ENCODE measurements at regions not wholly inside any gene's neighbourhood (a gene's known extent, or its start where the extent isn't known, plus 50 kb on each side); places are given as distances from the start of the nearest gene placed in this dataset.

DNA sequence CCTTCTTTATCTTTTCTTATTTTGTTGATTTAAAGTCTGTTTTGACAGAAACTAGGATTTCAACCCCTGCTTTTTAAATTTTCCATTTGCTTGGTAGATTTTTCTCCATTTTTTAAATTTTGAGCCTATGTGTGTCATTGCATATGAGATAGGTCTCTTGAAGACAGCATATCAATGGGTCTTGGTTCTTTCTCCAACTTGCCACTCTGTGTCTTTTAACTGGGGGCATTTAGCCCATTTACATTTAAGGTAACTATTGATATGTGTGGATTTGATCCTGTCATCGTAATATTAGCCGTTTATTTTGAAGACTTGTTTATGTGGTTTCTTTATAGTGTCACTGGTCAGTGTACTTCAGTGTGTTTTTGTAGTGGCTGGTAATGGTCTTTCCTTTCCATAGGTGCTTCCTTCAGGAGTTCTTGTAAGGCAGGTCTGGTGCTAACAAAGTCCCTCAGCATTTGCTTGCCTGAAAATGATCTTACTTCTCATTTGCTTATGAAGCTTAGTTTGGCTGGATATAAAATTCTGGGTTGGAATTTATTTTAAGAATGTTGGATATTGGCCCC, 223.9 kb downstream of the USP25 start:
- H2BK120ac ChIP-seq (ENCODE audit: low read depth, low read length) = no peak overlapping the region
- no peak overlapping the region for H2BK12ac ChIP-seq (ENCODE audit: low read length)

DNA sequence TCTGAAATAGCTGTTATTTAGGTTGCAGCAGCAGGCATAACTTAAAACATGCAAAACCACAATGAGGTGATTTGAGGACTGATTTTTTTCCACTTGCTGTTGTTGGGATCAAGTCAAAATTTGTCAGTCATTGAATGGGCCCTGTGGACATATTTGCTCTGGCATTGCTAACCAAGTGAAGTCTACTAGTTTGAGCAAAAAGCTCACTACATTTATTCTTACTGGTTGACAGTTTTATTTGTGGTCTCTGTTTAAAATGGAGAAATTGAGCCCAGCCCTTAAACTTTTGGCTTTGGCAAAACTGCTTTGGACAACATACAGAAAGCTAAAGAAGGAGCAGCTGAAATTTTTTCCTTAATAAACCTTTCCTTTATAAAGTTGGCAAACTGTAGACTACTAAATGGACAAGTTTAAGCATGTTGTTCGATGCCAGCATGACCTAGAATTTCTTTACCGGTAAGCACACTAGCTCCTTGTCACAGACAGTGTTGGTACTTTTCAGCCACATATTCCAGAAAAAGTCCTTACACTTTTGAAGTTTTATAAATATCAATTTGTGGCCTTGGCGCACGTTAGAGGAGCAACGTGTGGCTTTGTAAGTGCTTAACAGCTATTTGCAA, 234.6 kb downstream of the USP25 start:
- Histone ChIP-seq H3K23ac (ENCODE audit: low read depth, low read length, poor library complexity) (no peak overlapping the region), H2AK5ac (ENCODE audit: low read depth, low read length) (no peak overlapping the region), H3K9ac (ENCODE audit: low read depth, low read length, poor library complexity) (no peak overlapping the region), H2BK5ac (ENCODE audit: low read length) (no peak overlapping the region), H4K91ac (ENCODE audit: low read depth, low read length, poor library complexity) (no peak overlapping the region), H3K9me3 (replicated peaks in 1 of 2; ENCODE audit: control insufficient read depth in 2 of 2, insufficient read depth in 1 of 2, low read depth in 1 of 2, low read length in 2 of 2) (no peaks in the 10 kb centered on the region), H3K79me1 (ENCODE audit: low read depth, low read length) (no peaks in the 10 kb centered on the region), H3K4me2 (ENCODE audit: insufficient read depth, low read length, poor library complexity, severe bottlenecking) (no peak overlapping the region), H3K27me3 (ENCODE audit: control insufficient read depth in 3 of 3, insufficient read depth in 3 of 3, low read depth in 1 of 3, low read length in 3 of 3) (no peaks in the 10 kb centered on the region), H3K4ac (ENCODE audit: low read length) (no peak overlapping the region), H2AFZ (ENCODE audit: low read length) (no peak overlapping the region), H3K27ac (replicated peaks; ENCODE audit: low read length) (no peak overlapping the region), H3K4me3 (ENCODE audit: low read length in 2 of 2) (no peak overlapping the region), H2BK15ac (ENCODE audit: low read length) (no peak overlapping the region), H3K4me1 (ENCODE audit: control insufficient read depth in 2 of 2, insufficient read depth in 1 of 2, low read depth in 1 of 2, low read length in 2 of 2) (no peaks in the 10 kb centered on the region), H2BK120ac (ENCODE audit: low read depth, low read length) (no peak overlapping the region), H3K18ac (ENCODE audit: low read length) (no peak overlapping the region), H3K36me3 (replicated peaks in 1 of 2; ENCODE audit: control insufficient read depth in 2 of 2, insufficient read depth in 2 of 2, low read length in 2 of 2) (no peaks in the 10 kb centered on the region), H3K14ac (ENCODE audit: low read length) (no peak overlapping the region), H2BK12ac (ENCODE audit: low read length) (no peak overlapping the region), H4K8ac (ENCODE audit: low read depth, low read length) (no peak overlapping the region)
- no peak for DNase-seq (ENCODE audit: low spot score)
- WGBS, 2 donors (ENCODE audit: extremely low coverage in 2 of 2, insufficient read length in 2 of 2, insufficient replicate concordance in 1 of 2) = no CpG with 5 or more reads among the region's 5 CpGs

More for the DNA sequence above, 223.9 kb downstream of the USP25 start:
- Histone ChIP-seq H3K14ac (ENCODE audit: low read length) (no peak overlapping the region), H3K18ac (ENCODE audit: low read length) (no peak overlapping the region), H3K4me1 (ENCODE audit: control insufficient read depth in 2 of 2, insufficient read depth in 1 of 2, low read depth in 1 of 2, low read length in 2 of 2) (no peaks in the 10 kb centered on the region), H2BK15ac (ENCODE audit: low read length) (no peak overlapping the region), H2AFZ (ENCODE audit: low read length) (no peak overlapping the region), H3K9ac (ENCODE audit: low read depth, low read length, poor library complexity) (no peak overlapping the region), H3K36me3 (replicated peaks in 1 of 2; ENCODE audit: control insufficient read depth in 2 of 2, insufficient read depth in 2 of 2, low read length in 2 of 2) (no peaks in the 10 kb centered on the region), H3K4me3 (ENCODE audit: low read length in 2 of 2) (no peak overlapping the region), H2BK5ac (ENCODE audit: low read length) (no peak overlapping the region), H2AK5ac (ENCODE audit: low read depth, low read length) (no peak overlapping the region), H3K79me1 (ENCODE audit: low read depth, low read length) (no peaks in the 10 kb centered on the region), H4K91ac (ENCODE audit: low read depth, low read length, poor library complexity) (no peak overlapping the region), H3K23ac (ENCODE audit: low read depth, low read length, poor library complexity) (no peak overlapping the region), H3K9me3 (replicated peaks in 1 of 2; ENCODE audit: control insufficient read depth in 2 of 2, insufficient read depth in 1 of 2, low read depth in 1 of 2, low read length in 2 of 2) (peaks cover 5 to 24% of the 10 kb centered on the region in 2 donors), H3K4ac (ENCODE audit: low read length) (no peak overlapping the region), H3K4me2 (ENCODE audit: insufficient read depth, low read length, poor library complexity, severe bottlenecking) (no peak overlapping the region), H3K27me3 (ENCODE audit: control insufficient read depth in 3 of 3, insufficient read depth in 3 of 3, low read depth in 1 of 3, low read length in 3 of 3) (no peaks in the 10 kb centered on the region), H4K8ac (ENCODE audit: low read depth, low read length) (no peak overlapping the region), H3K27ac (replicated peaks; ENCODE audit: low read length) (no peak overlapping the region)
- no peak for DNase-seq (ENCODE audit: low spot score)
- WGBS, 2 donors (ENCODE audit: extremely low coverage in 2 of 2, insufficient read length in 2 of 2, insufficient replicate concordance in 1 of 2) = no CpG with 5 or more reads among the region's 2 CpGs

DNA sequence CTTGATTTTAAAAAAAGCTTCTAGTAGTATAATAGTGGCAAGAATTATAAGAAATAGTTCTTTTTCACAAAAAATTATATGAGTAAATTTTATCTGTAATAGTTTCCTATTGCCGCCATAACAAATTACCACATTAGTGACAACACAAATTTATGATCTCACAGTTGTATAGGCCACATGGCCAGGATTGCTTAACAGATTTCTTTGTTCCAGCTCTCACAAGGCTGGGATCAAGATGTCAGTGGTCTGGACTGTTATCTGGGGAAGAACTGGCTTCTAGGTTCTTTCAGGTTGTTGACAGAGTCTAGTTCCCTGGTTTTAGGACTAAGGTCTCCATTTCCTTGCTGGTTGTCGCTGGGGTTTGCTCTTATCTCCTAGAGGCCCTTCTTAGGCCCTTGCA, 236.4 kb downstream of the USP25 start:
- no peak overlapping the region for H3K4me3 ChIP-seq (ENCODE audit: low read length in 2 of 2)
- no peak overlapping the region for H4K91ac ChIP-seq (ENCODE audit: low read depth, low read length, poor library complexity)
- H3K9me3 ChIP-seq (replicated peaks in 1 of 2; ENCODE audit: control insufficient read depth in 2 of 2, insufficient read depth in 1 of 2, low read depth in 1 of 2, low read length in 2 of 2) = no peaks in the 10 kb centered on the region
- no peak for DNase-seq (ENCODE audit: low spot score)
- WGBS, 2 donors (ENCODE audit: extremely low coverage in 2 of 2, insufficient read length in 2 of 2, insufficient replicate concordance in 1 of 2) = no CpG with 5 or more reads among the region's 2 CpGs
- no peak overlapping the region for H3K18ac ChIP-seq (ENCODE audit: low read length)
- H2AFZ ChIP-seq (ENCODE audit: low read length) = no peak overlapping the region
- no peak overlapping the region for H2BK120ac ChIP-seq (ENCODE audit: low read depth, low read length)
- no peaks in the 10 kb centered on the region for H3K4me1 ChIP-seq (ENCODE audit: control insufficient read depth in 2 of 2, insufficient read depth in 1 of 2, low read depth in 1 of 2, low read length in 2 of 2)
- H2BK12ac ChIP-seq (ENCODE audit: low read length) = no peak overlapping the region
- no peak overlapping the region for H3K27ac ChIP-seq (replicated peaks; ENCODE audit: low read length)
- no peak overlapping the region for H3K4me2 ChIP-seq (ENCODE audit: insufficient read depth, low read length, poor library complexity, severe bottlenecking)
- no peak overlapping the region for H2BK15ac ChIP-seq (ENCODE audit: low read length)
- H2AK5ac ChIP-seq (ENCODE audit: low read depth, low read length) = no peak overlapping the region
- no peak overlapping the region for H3K23ac ChIP-seq (ENCODE audit: low read depth, low read length, poor library complexity)
- H3K4ac ChIP-seq (ENCODE audit: low read length) = no peak overlapping the region
- H2BK5ac ChIP-seq (ENCODE audit: low read length) = no peak overlapping the region
- H4K8ac ChIP-seq (ENCODE audit: low read depth, low read length) = no peak overlapping the region
- no peak overlapping the region for H3K9ac ChIP-seq (ENCODE audit: low read depth, low read length, poor library complexity)
- no peaks in the 10 kb centered on the region for H3K27me3 ChIP-seq (ENCODE audit: control insufficient read depth in 3 of 3, insufficient read depth in 3 of 3, low read depth in 1 of 3, low read length in 3 of 3)
- H3K79me1 ChIP-seq (ENCODE audit: low read depth, low read length) = no peaks in the 10 kb centered on the region
- H3K14ac ChIP-seq (ENCODE audit: low read length) = no peak overlapping the region
- no peaks in the 10 kb centered on the region for H3K36me3 ChIP-seq (replicated peaks in 1 of 2; ENCODE audit: control insufficient read depth in 2 of 2, insufficient read depth in 2 of 2, low read length in 2 of 2)

DNA sequence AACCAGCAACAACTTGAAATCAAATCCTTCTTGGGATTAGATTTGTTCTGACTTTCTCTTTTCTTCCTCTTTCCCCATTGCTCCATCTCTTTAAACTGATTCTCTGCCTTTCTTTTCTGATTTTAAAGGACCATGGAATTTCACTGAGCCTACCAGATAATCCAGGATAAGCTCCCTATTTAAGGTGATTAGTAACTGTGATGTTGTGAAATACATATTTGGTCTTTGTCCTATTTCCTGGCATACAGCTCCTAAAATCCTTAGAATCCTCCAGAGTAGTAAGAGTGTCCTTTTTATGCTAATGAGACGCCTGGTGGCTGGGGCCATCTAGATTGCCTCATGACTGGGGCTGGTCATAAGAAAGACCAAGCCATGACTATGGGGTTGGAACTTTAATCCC, 236.9 kb downstream of the USP25 start:
- no CpG with 5 or more reads among the region's 1 CpG for WGBS, 2 donors (ENCODE audit: extremely low coverage in 2 of 2, insufficient read length in 2 of 2, insufficient replicate concordance in 1 of 2)
- H2AK5ac ChIP-seq (ENCODE audit: low read depth, low read length) = no peak overlapping the region

More for the DNA sequence above, 236.9 kb downstream of the USP25 start:
- Histone ChIP-seq H3K4ac (ENCODE audit: low read length) (no peak overlapping the region), H2BK12ac (ENCODE audit: low read length) (no peak overlapping the region), H2BK15ac (ENCODE audit: low read length) (no peak overlapping the region), H4K91ac (ENCODE audit: low read depth, low read length, poor library complexity) (no peak overlapping the region), H3K4me1 (ENCODE audit: control insufficient read depth in 2 of 2, insufficient read depth in 1 of 2, low read depth in 1 of 2, low read length in 2 of 2) (no peaks in the 10 kb centered on the region), H3K9ac (ENCODE audit: low read depth, low read length, poor library complexity) (no peak overlapping the region), H4K8ac (ENCODE audit: low read depth, low read length) (no peak overlapping the region), H3K23ac (ENCODE audit: low read depth, low read length, poor library complexity) (no peak overlapping the region), H2AFZ (ENCODE audit: low read length) (no peak overlapping the region), H3K27me3 (ENCODE audit: control insufficient read depth in 3 of 3, insufficient read depth in 3 of 3, low read depth in 1 of 3, low read length in 3 of 3) (no peaks in the 10 kb centered on the region), H3K79me1 (ENCODE audit: low read depth, low read length) (no peaks in the 10 kb centered on the region), H3K36me3 (replicated peaks in 1 of 2; ENCODE audit: control insufficient read depth in 2 of 2, insufficient read depth in 2 of 2, low read length in 2 of 2) (no peaks in the 10 kb centered on the region), H2BK5ac (ENCODE audit: low read length) (no peak overlapping the region), H3K27ac (replicated peaks; ENCODE audit: low read length) (no peak overlapping the region), H3K4me3 (ENCODE audit: low read length in 2 of 2) (no peak overlapping the region), H3K9me3 (replicated peaks in 1 of 2; ENCODE audit: control insufficient read depth in 2 of 2, insufficient read depth in 1 of 2, low read depth in 1 of 2, low read length in 2 of 2) (no peaks in the 10 kb centered on the region), H3K14ac (ENCODE audit: low read length) (no peak overlapping the region), H3K18ac (ENCODE audit: low read length) (no peak overlapping the region), H3K4me2 (ENCODE audit: insufficient read depth, low read length, poor library complexity, severe bottlenecking) (no peak overlapping the region), H2BK120ac (ENCODE audit: low read depth, low read length) (no peak overlapping the region)
- DNase-seq (ENCODE audit: low spot score) = no peak

Data from neuronal stem cell (in vitro differentiated cells).